Activated CD4-positive, alpha-beta T cell treated with anti-CD3 and anti-CD28 coated beads for 36 hours (primary cell): ENCODE measurements at regions not wholly inside any gene's neighbourhood (a gene's known extent, or its start where the extent isn't known, plus 50 kb on each side); places are given as distances from the start of the nearest gene placed in this dataset.

Experiments used
- ATAC-seq: fragments of 200-7000 bp; cut with Tn5 transposase; one replicate; pipeline ENCODE4 v1.10.0; 2021; ENCODE audit warnings: mild to moderate bottlenecking, moderate library complexity
- CTCF ChIA-PET: fragments of 350-600 bp; sonication (Branson Sonifier 250); formaldehyde crosslinking; loops from one replicate; lab custom pipeline; 2021; ENCODE audit warnings: antibody characterized with exemption; lab: Charles Lee
- POLR2A ChIA-PET: fragments of 350-600 bp; sonication (Branson Sonifier 250); formaldehyde crosslinking; loops from one replicate; lab custom pipeline; 2021; ENCODE audit warnings: antibody characterized with exemption, inconsistent platforms; lab: Charles Lee
- DNase-seq: peaks from one replicate; pipeline ENCODE4 v3.0.0-alpha.2; 2020
- H3K27ac Mint-ChIP-seq: one replicate; pipeline ENCODE4 v1.8.0; 2021; ENCODE audit warnings: mixed read lengths
- H3K27me3 Mint-ChIP-seq: one replicate; pipeline ENCODE4 v1.8.0; 2021; ENCODE audit warnings: mixed read lengths
- H3K36me3 Mint-ChIP-seq: one replicate; pipeline ENCODE4 v1.8.0; 2021; ENCODE audit warnings: low read depth, mixed read lengths
- H3K4me1 Mint-ChIP-seq: one replicate; pipeline ENCODE4 v1.8.0; 2021; ENCODE audit warnings: mixed read lengths
- H3K4me3 Mint-ChIP-seq: one replicate; pipeline ENCODE4 v1.8.0; 2021; ENCODE audit warnings: mild to moderate bottlenecking, moderate library complexity, mixed read lengths
- H3K9me3 Mint-ChIP-seq: one replicate; pipeline ENCODE4 v1.8.0; 2021; ENCODE audit warnings: low read depth, mixed read lengths
- intact Hi-C, 2 experiments: fragments of 100-400 bp; cut with DNase I in 1 of 2; cut with micrococcal nuclease in 1 of 2; formaldehyde crosslinking; loops; one replicate each; pipeline versions ENCODE4 v1.14.2 to v1.15.1; 2022 to 2024; cut with DNase I, micrococcal nuclease

- ATAC-seq, result no peak
- no peaks in the 10 kb centered on the region for H3K4me1 Mint-ChIP-seq
- CTCF ChIA-PET, result no interaction called here
- POLR2A ChIA-PET, result no interaction called here
- no peak for DNase-seq
- intact Hi-C loops, result no loop called here
- no peak overlapping the region for H3K27ac Mint-ChIP-seq
- no peaks in the 10 kb centered on the region for H3K9me3 Mint-ChIP-seq
- H3K4me3 Mint-ChIP-seq, result no peak overlapping the region
- no peaks in the 10 kb centered on the region for H3K36me3 Mint-ChIP-seq
- H3K27me3 Mint-ChIP-seq, result peaks cover 11% of the 10 kb centered on the region
These were observed 529.9 kb upstream of the CAMK1G start for GRCh38 chr1:209053587-209053986.

DNA sequence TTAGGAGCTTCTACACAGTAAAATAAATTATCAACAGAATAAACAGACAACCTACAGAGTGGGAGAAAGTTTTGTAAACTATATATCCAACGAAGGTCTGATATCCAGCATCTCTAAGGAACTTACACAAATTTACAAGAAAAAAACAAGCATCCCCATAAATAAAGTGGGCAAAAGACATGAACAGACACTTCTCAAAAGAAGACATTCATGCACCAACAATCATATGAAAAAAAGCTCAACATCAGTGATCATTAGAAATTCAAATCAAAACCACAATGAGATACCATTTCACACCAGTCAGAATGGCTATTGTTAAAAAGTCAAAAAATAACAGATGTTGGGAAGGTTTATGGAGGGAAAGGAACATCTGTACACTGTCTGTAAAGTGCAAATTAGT lies 526.4 kb upstream of the CAMK1G start:
- H3K36me3 Mint-ChIP-seq, result no peaks in the 10 kb centered on the region
- no peaks in the 10 kb centered on the region for H3K4me1 Mint-ChIP-seq
- no peak overlapping the region for H3K27ac Mint-ChIP-seq
- intact Hi-C loops, result no loop called here
- ChIA-PET POLR2A (no interaction called here), CTCF (interaction anchor here (0.6 kb wide), 1 partner anchor 762 kb away, joined by 3 read pairs; no protein-coding TSS in a partner anchor)
- no peaks in the 10 kb centered on the region for H3K9me3 Mint-ChIP-seq
- H3K27me3 Mint-ChIP-seq, result peaks cover 6% of the 10 kb centered on the region
- no peak overlapping the region for H3K4me3 Mint-ChIP-seq
- DNase-seq, result no peak
- ATAC-seq, result no peak

- Mint-ChIP-seq H3K9me3 (no peaks in the 10 kb centered on the region), H3K27ac (no peak overlapping the region), H3K4me3 (no peak overlapping the region), H3K36me3 (no peaks in the 10 kb centered on the region), H3K27me3 (peaks cover 3% of the 10 kb centered on the region), H3K4me1 (no peaks in the 10 kb centered on the region)
- intact Hi-C loops, result no loop called here
- ATAC-seq (no peak), DNase-seq (no peak)
- ChIA-PET CTCF (no interaction called here), POLR2A (no interaction called here)
These were observed 525.6 kb upstream of the CAMK1G start for GRCh38 chr1:209057901-209058300.

- no peaks in the 10 kb centered on the region for H3K9me3 Mint-ChIP-seq
- ATAC-seq, result no peak
- intact Hi-C loops, result no loop called here
- H3K27ac Mint-ChIP-seq, result no peak overlapping the region
- no peaks in the 10 kb centered on the region for H3K36me3 Mint-ChIP-seq
- ChIA-PET CTCF (interaction anchor here (0.8 kb wide), 1 partner anchor 1060 kb away, joined by 3 read pairs; no protein-coding TSS in a partner anchor), POLR2A (no interaction called here)
- DNase-seq, result no peak
- H3K4me1 Mint-ChIP-seq, result no peaks in the 10 kb centered on the region
- H3K4me3 Mint-ChIP-seq, result no peak overlapping the region
- H3K27me3 Mint-ChIP-seq, result no peaks in the 10 kb centered on the region
These were observed 524.1 kb upstream of the CAMK1G start for GRCh38 chr1:209059376-209059775.

- H3K36me3 Mint-ChIP-seq, result no peaks in the 10 kb centered on the region
- H3K27ac Mint-ChIP-seq, result no peak overlapping the region
- no peak overlapping the region for H3K4me3 Mint-ChIP-seq
- H3K27me3 Mint-ChIP-seq, result no peaks in the 10 kb centered on the region
- POLR2A ChIA-PET, result no interaction called here
- no peaks in the 10 kb centered on the region for H3K9me3 Mint-ChIP-seq
- no peak for DNase-seq
- no peaks in the 10 kb centered on the region for H3K4me1 Mint-ChIP-seq
- intact Hi-C loops, result no loop called here
- ATAC-seq, result no peak
- CTCF ChIA-PET, result no interaction called here
These were observed 523.5 kb upstream of the CAMK1G start for GRCh38 chr1:209059981-209060380.

DNA sequence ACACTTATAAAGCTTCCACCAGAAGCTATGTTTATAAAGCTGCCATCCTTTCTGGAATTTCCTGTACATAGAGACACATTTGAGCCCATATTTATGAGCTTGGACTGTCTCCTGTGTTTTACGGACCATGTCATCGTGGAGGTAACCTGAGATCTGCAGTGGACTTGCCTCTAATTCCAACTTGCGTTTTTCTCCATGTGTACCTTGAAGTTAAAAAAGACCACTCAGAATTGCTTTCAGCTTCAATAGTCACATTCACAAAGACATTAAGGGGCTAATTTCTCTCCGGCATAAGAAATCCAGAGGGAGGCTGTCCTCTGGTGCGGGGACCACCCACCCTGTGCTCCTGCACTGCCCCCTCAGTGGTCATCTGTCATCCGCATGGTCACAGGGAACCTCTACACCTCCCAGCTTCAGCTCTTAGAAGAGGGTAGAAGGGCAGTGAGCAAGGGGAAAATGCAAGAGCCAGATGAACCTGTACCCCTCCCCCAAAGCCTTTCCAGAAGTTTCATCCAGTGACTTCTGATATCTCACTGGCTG lies 521.4 kb upstream of the CAMK1G start:
- H3K27ac Mint-ChIP-seq, result no peak overlapping the region
- POLR2A ChIA-PET, result no interaction called here
- no peaks in the 10 kb centered on the region for H3K36me3 Mint-ChIP-seq
- H3K4me3 Mint-ChIP-seq, result no peak overlapping the region
- H3K27me3 Mint-ChIP-seq, result peaks cover 3% of the 10 kb centered on the region
- CTCF ChIA-PET, result no interaction called here
- H3K9me3 Mint-ChIP-seq, result no peaks in the 10 kb centered on the region
- intact Hi-C loops, result no loop called here
- H3K4me1 Mint-ChIP-seq, result no peaks in the 10 kb centered on the region
- DNase-seq, result no peak
- no peak for ATAC-seq

GRCh38 chr1:209062863-209063262 lies 520.7 kb upstream of the CAMK1G start:
- Mint-ChIP-seq H3K4me3 (no peak overlapping the region), H3K27ac (no peak overlapping the region), H3K27me3 (peaks cover 3% of the 10 kb centered on the region), H3K9me3 (no peaks in the 10 kb centered on the region), H3K36me3 (no peaks in the 10 kb centered on the region), H3K4me1 (no peaks in the 10 kb centered on the region)
- intact Hi-C loops, result no loop called here
- DNase-seq (no peak), ATAC-seq (no peak)
- POLR2A ChIA-PET, result no interaction called here
- CTCF ChIA-PET, result interaction anchor here (0.8 kb wide), 1 partner anchor 165 kb away, joined by 3 read pairs; no protein-coding TSS in a partner anchor

GRCh38 chr1:209063767-209064659 lies 519.5 kb upstream of the CAMK1G start:
- no peak overlapping the region for H3K27ac Mint-ChIP-seq

DNA sequence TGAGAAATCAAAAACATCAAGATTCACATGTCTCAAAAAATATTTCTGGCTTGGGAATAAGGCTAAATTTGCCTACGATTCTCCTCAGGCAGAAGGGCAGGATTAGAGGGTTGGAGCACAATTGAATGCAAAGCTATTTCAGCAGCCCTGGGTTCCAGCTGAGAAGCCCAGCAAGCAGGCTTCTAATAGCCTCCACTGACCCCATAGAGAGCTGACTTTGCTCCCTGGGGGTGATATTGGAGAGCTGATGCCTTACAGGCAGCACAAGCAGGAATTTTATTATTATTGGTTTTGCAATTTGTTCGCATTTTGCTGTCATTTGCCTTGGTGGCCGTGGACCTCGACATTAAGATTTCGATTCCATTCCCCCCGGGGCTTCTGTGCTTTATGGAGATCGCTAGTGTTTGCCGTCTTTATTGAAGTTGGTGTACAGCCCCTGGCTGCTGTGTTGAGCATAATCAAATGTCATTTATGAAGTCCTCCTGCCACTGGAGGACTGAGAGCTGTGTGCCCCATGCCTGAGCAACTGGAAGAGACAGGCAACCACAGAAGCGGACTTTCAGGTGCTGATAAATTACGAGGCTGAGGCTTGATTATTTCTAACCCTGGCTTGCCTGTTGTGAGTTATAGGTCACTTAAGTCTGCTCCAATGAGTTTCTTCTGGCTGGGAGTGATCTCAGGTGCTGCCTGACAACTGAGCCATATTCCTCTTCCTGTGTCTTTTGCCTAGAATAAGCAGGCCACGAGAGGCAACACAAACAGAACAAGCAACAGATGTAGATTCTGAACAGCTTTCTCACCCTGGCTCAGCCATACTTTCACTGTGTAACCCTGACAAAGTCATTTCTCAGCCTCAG lies 518.4 kb upstream of the CAMK1G start:
- ChIA-PET CTCF (interaction anchor here (0.7 kb wide), 1 partner anchor 648 kb away, joined by 3 read pairs; no protein-coding TSS in a partner anchor), POLR2A (interaction anchor here (0.7 kb wide), 1 partner anchor 1044 kb away, joined by 3 read pairs; no protein-coding TSS in a partner anchor)
- Mint-ChIP-seq H3K27me3 (peaks cover 3% of the 10 kb centered on the region), H3K27ac (no peak overlapping the region), H3K4me3 (no peak overlapping the region), H3K4me1 (no peaks in the 10 kb centered on the region), H3K9me3 (no peaks in the 10 kb centered on the region), H3K36me3 (no peaks in the 10 kb centered on the region)
- ATAC-seq (no peak), DNase-seq (no peak)
- intact Hi-C loops, result no loop called here

More at GRCh38 chr1:209063767-209064659, 519.5 kb upstream of the CAMK1G start:
- H3K9me3 Mint-ChIP-seq, result no peaks in the 10 kb centered on the region
- ATAC-seq, result no peak
- no peak for DNase-seq
- intact Hi-C loops, result no loop called here
- H3K4me1 Mint-ChIP-seq, result no peaks in the 10 kb centered on the region
- ChIA-PET POLR2A (interaction anchor here (0.7 kb wide), 1 partner anchor 1043 kb away, joined by 3 read pairs; no protein-coding TSS in a partner anchor), CTCF (interaction anchor here (0.7 kb wide), 1 partner anchor 647 kb away, joined by 3 read pairs; no protein-coding TSS in a partner anchor)
- peaks cover 3% of the 10 kb centered on the region for H3K27me3 Mint-ChIP-seq
- H3K36me3 Mint-ChIP-seq, result no peaks in the 10 kb centered on the region
- no peak overlapping the region for H3K4me3 Mint-ChIP-seq

GRCh38 chr1:209072481-209072880 lies 511.0 kb upstream of the CAMK1G start:
- DNase-seq (no peak), ATAC-seq (no peak)
- H3K27ac Mint-ChIP-seq, result no peak overlapping the region
- ChIA-PET POLR2A (no interaction called here), CTCF (no interaction called here)
- intact Hi-C loops, result no loop called here
- no peaks in the 10 kb centered on the region for H3K9me3 Mint-ChIP-seq
- H3K36me3 Mint-ChIP-seq, result no peaks in the 10 kb centered on the region
- H3K4me3 Mint-ChIP-seq, result no peak overlapping the region
- H3K4me1 Mint-ChIP-seq, result no peaks in the 10 kb centered on the region
- peaks cover 2% of the 10 kb centered on the region for H3K27me3 Mint-ChIP-seq

GRCh38 chr1:209073879-209074278 lies 509.6 kb upstream of the CAMK1G start:
- Mint-ChIP-seq H3K36me3 (no peaks in the 10 kb centered on the region), H3K27me3 (peaks cover 2% of the 10 kb centered on the region), H3K4me1 (no peaks in the 10 kb centered on the region), H3K4me3 (no peak overlapping the region), H3K27ac (no peak overlapping the region), H3K9me3 (no peaks in the 10 kb centered on the region)
- ChIA-PET CTCF (no interaction called here), POLR2A (no interaction called here)
- intact Hi-C loops, result no loop called here
- no peak for ATAC-seq
- no peak for DNase-seq
